Choroid plexus epithelial cell (primary cell): ENCODE measurements at regions not wholly inside any gene's neighbourhood (a gene's known extent, or its start where the extent isn't known, plus 50 kb on each side); places are given as distances from the start of the nearest gene placed in this dataset.

Experiments
- DNase-seq: peaks from one replicate; pipeline ENCODE4 v3.0.0-alpha.2; 2010; ENCODE audit warnings: low read depth
- H3K4me3 ChIP-seq: 2 replicates; pipeline ENCODE4 v1.5.1; 2011; ENCODE audit warnings: low read depth, mild to moderate bottlenecking, control low read depth, low read length, moderate library complexity
- CTCF ChIP-seq: conservative IDR thresholded peaks from 2 replicates; pipeline ENCODE4 v1.5.1; 2011; ENCODE audit warnings: low read depth, mild to moderate bottlenecking, control low read depth, inconsistent platforms, low read length, moderate library complexity

- no peak overlapping the region for H3K4me3 ChIP-seq
- no peak for TF ChIP-seq CTCF
- DNase-seq, result no peak
These were observed 182.9 kb upstream of the NFIA start for GRCh38 chr1:60899464-60899863.

DNA sequence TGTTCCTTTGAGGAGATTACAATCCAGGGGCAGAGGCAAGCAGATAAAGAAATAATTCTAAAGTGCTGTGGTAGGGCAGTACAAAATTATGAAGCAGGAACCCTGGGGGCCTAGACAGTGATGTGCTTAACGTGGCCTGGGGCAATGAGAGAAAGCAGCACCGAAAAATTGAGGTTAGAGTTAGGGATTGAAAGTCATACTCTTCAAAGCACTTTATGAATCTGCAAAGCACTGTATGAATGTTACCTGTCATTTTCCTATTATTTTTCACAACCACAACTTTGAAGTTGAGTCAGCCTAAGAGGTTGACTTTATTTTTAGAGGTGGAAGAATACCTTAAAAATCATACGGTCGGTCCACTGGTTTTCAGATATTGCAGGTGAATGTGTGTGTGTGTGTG is 183.4 kb upstream of the NFIA start:
- DNase-seq, result no peak
- no peak for TF ChIP-seq CTCF
- H3K4me3 ChIP-seq, result no peak overlapping the region

GRCh38 chr1:60898413-60898812 is 183.9 kb upstream of the NFIA start:
- no peak overlapping the region for H3K4me3 ChIP-seq
- no peak for TF ChIP-seq CTCF
- DNase-seq, result no peak

GRCh38 chr1:60896701-60897363 is 185.5 kb upstream of the NFIA start:
- H3K4me3 ChIP-seq, result no peak overlapping the region
- TF ChIP-seq CTCF, result no peak
- DNase-seq, result no peak

GRCh38 chr1:60895701-60896100 is 186.7 kb upstream of the NFIA start:
- no peak for DNase-seq
- no peak for TF ChIP-seq CTCF
- no peak overlapping the region for H3K4me3 ChIP-seq

GRCh38 chr1:60895252-60895651 is 187.1 kb upstream of the NFIA start:
- DNase-seq, result no peak
- no peak for TF ChIP-seq CTCF
- H3K4me3 ChIP-seq, result no peak overlapping the region

GRCh38 chr1:60894741-60895140 is 187.6 kb upstream of the NFIA start:
- no peak for TF ChIP-seq CTCF
- no peak for DNase-seq
- no peak overlapping the region for H3K4me3 ChIP-seq
